NCI-H2227 (cell line): ENCODE measurements at regions not wholly inside any gene's neighbourhood (a gene's known extent, or its start where the extent isn't known, plus 50 kb on each side); places are given as distances from the start of the nearest gene placed in this dataset.

ENCODE experiments used
- DNase-seq: peaks from one replicate; lab custom pipeline; 2025; ENCODE audit not compliant: unreplicated experiment; lab: John Stamatoyannopoulos, UW

- DNase-seq: no peak
Measured at GRCh38 chrX:14476205-14476604, 53.1 kb upstream of the GLRA2 start.

GRCh38 chrX:14449773-14450172, 79.6 kb upstream of the GLRA2 start:
- DNase-seq: no peak

GRCh38 chrX:14448406-14448805, 80.9 kb upstream of the GLRA2 start:
- DNase-seq: no peak

GRCh38 chrX:14440106-14440505, 89.2 kb upstream of the GLRA2 start:
- DNase-seq: no peak

GRCh38 chrX:14427614-14428013, 101.7 kb upstream of the GLRA2 start:
- DNase-seq: no peak

- no peak for DNase-seq
Measured at GRCh38 chrX:14420841-14421240, 108.5 kb upstream of the GLRA2 start.

GRCh38 chrX:14412686-14413085, 116.7 kb upstream of the GLRA2 start:
- DNase-seq: no peak

GRCh38 chrX:14411326-14411725, 118.0 kb upstream of the GLRA2 start:
- DNase-seq: no peak

GRCh38 chrX:14409341-14409740, 120.0 kb upstream of the GLRA2 start:
- no peak for DNase-seq

- DNase-seq: no peak
Measured at GRCh38 chrX:14406225-14406624, 123.1 kb upstream of the GLRA2 start.

GRCh38 chrX:14398725-14399124, 130.6 kb upstream of the GLRA2 start:
- no peak for DNase-seq

- no peak for DNase-seq
Measured at GRCh38 chrX:14389682-14390081, 139.7 kb upstream of the GLRA2 start.

GRCh38 chrX:14386981-14387380, 142.4 kb upstream of the GLRA2 start:
- DNase-seq: no peak

- no peak for DNase-seq
Measured at GRCh38 chrX:14380044-14380443, 149.3 kb upstream of the GLRA2 start.

GRCh38 chrX:14377427-14377826, 151.9 kb upstream of the GLRA2 start:
- no peak for DNase-seq

GRCh38 chrX:14363728-14364127, 165.6 kb upstream of the GLRA2 start:
- DNase-seq: no peak

GRCh38 chrX:14362721-14363120, 166.6 kb upstream of the GLRA2 start:
- no peak for DNase-seq

- no peak for DNase-seq
Measured at GRCh38 chrX:14361435-14361834, 167.9 kb upstream of the GLRA2 start.

GRCh38 chrX:14359727-14360126, 169.6 kb upstream of the GLRA2 start:
- DNase-seq: no peak

- DNase-seq: no peak
Measured at GRCh38 chrX:14359316-14359715, 170.0 kb upstream of the GLRA2 start.

GRCh38 chrX:14357314-14357713, 172.0 kb upstream of the GLRA2 start:
- no peak for DNase-seq

GRCh38 chrX:14356401-14356800, 172.9 kb upstream of the GLRA2 start:
- DNase-seq: no peak

GRCh38 chrX:14355556-14355955, 173.8 kb upstream of the GLRA2 start:
- no peak for DNase-seq

- DNase-seq: no peak
Measured at GRCh38 chrX:14354521-14354920, 174.8 kb upstream of the GLRA2 start.
